Stimulated activated naive CD4-positive, alpha-beta T cell treated with Interleukin-2 at 50 U/mL for 16 hours (primary cell): ENCODE measurements at regions not wholly inside any gene's neighbourhood (a gene's known extent, or its start where the extent isn't known, plus 50 kb on each side); places are given as distances from the start of the nearest gene placed in this dataset.

Source experiments
- DNase-seq: peaks from one replicate; lab custom pipeline; 2025; lab: John Stamatoyannopoulos, UW

DNA sequence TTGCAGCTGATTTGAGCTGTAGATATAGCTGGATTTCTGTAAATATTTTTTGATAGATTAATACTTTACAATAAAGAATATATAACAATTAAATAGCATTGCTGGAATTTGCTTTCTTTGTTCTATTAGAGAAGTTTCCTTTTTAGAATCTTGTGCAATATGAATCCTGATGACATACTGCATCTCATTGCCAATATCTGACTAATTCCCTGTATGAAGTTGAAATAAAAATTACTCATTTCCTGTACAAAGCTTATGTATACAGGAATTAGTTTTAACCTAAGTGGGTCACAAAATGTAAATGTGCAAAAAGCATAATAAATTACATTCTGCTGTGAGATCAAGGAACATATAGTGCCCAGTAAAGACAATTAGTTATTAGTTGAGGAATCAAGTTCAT is 72.8 kb upstream of the TMEFF2 start:
- DNase-seq, result no peak

DNA sequence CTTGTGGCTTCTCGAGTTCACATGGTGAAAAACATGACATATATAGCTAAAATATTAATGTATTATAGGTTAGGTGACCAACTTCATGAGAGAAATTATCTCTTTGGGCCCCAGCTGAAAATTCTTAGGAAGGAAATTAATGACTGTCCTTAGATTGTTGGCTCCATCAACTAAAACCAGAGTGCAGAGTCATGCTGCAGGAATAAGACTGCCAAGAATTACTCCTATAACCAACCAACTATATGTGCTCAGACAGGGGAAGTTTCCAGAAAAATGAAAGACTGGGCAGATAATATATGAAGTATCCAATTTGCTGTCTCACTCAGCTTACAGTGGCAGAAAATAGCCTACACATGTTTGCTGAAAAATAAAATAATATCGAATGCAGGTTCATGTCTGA is 71.0 kb upstream of the TMEFF2 start:
- no peak for DNase-seq

DNA sequence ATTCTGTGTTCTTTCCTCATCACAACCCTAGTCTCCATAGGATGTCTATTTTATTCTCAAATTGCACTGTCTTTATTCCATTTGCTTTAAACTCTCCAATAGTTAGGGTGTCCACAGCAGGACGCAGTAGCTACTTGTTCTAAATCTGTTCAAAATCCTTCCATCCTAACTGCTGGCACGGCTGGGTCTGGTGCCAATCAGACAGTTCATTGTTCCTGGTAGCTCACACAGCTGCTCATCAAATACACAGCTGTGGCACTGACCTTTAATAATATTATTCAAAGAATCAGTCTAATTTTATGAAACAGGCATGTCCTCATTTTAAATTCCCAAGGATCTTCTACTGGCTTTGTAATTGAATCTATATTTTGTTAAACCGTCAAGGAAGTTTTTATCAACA is 59.7 kb upstream of the TMEFF2 start:
- no peak for DNase-seq

DNA sequence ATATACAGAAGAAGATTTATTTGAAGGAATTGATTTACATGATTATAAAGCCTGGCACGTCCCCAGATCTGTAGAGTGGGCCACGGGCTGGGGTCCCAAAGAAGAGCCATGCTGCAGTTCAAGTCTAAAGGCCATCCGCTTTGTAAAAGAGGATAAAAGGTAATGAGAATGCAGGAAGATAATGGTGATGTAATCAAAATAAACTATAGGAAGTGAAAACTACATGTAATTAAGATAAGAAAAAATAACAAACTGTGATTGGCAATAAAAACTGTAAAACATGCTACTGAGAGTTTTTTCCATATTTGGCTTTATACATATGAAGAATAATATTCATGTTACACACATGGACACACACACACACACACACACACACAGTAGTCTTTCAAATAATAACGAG is 59.0 kb upstream of the TMEFF2 start:
- no peak for DNase-seq

DNA sequence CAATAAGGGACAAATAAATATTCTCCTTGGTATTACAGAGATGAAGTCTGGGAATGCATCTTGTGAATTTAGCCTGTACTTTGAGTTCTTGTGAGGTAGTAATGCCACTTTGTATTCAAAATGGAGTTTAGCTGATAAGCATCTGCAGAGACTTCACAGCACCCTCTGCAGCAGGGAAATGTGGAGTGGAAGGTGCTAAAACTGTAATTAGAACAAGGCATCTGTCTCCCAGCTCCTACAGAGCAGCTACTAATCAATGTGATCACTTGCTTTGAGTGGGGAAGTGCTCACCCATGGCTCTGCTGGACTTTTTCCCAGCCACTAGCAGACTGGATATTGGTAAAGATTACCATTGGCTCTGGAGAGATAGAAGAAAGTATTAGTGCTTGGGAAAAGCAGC is 56.2 kb upstream of the TMEFF2 start:
- no peak for DNase-seq

DNA sequence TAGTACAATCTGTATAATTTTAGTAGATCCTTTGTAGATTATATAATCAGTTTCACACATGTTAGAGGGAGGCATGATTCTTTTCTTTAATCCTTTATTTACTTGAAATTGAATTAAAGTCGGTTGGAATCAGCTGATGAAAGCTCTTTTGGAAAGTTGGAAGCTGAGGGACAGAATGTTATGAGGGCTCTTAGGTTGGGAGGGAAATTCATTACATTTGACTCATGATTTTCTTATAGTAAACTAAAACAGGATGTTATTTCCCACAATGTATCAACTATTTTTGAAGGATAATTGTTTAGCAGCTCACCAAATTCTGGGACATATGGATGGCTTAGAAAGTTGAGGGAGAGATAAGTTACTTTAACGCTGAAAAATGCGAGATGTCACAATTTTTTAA is 52.7 kb upstream of the TMEFF2 start:
- DNase-seq, result no peak

DNA sequence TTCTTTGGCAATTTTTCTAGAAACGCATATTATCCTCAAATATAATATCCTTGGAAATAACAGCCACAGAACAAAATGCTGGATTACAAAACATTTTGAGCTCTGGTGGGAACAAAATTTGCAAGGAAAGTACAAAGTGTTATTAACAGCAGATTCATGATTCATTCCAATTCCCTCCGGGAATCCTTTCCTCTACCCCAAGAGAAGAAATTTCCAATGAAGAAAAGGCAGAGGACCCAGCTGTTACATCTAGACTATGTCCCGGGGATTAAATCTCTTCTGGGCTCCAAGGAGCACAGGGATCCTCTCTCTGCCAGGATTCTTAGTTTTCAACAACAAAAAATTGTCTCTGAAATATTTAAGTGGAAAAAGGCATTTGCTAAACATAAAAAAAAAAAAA is 51.6 kb upstream of the TMEFF2 start:
- DNase-seq, result no peak

DNA sequence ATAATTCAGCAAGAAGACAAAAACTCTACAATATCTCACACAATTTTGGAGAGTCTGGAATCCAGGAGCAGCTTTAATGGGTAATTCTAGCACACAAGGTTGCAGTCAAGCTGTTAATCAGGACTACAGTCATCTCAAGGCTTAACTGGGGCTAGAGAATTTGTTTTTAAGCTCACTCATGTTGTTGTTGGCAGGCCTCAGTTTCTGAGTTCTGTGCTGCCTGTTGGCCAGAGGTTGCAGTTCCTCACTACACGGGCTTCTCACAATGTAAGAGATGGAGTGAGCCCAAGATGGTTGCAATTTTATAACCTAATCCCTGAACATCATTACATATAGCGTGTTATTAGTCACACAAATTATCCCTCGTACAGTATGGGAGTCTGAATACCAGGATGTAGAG is 50.6 kb upstream of the TMEFF2 start:
- no peak for DNase-seq
